H9 (cell line): ENCODE measurements at regions not wholly inside any gene's neighbourhood (a gene's known extent, or its start where the extent isn't known, plus 50 kb on each side); places are given as distances from the start of the nearest gene placed in this dataset.

Source experiments
- DNase-seq: peaks from one replicate; pipeline ENCODE4 v3.0.0-alpha.2; 2017
- H2AFZ ChIP-seq: one replicate; pipeline ENCODE4 v1.6.1; 2013; ENCODE audit warnings: mild to moderate bottlenecking, low read length, control low read depth, moderate library complexity
- H2AK5ac ChIP-seq: 2 replicates; pipeline ENCODE4 v1.6.1; 2013; ENCODE audit warnings: low read length, control low read depth, mixed read lengths; ENCODE audit not compliant: insufficient read length
- H2BK120ac ChIP-seq: one replicate; pipeline ENCODE4 v1.6.1; 2013; ENCODE audit warnings: low read depth, mild to moderate bottlenecking, low read length, control low read depth, inconsistent platforms; ENCODE audit not compliant: poor library complexity, severe bottlenecking
- H2BK12ac ChIP-seq: 2 replicates; pipeline ENCODE4 v1.6.1; 2013; ENCODE audit warnings: low read length, control low read depth, mixed read lengths, low read depth; ENCODE audit not compliant: insufficient read length
- H2BK15ac ChIP-seq: 2 replicates; pipeline ENCODE4 v1.6.1; 2013; ENCODE audit warnings: low read depth, low read length, control low read depth
- H2BK20ac ChIP-seq: one replicate; pipeline ENCODE4 v1.6.1; 2013; ENCODE audit warnings: low read depth, mild to moderate bottlenecking, low read length, control low read depth, inconsistent platforms; ENCODE audit not compliant: poor library complexity, severe bottlenecking
- H2BK5ac ChIP-seq: 2 replicates; pipeline ENCODE4 v1.6.1; 2013; ENCODE audit warnings: low read length, control low read depth, mixed read lengths; ENCODE audit not compliant: insufficient read length
- H3K14ac ChIP-seq: 2 replicates; pipeline ENCODE4 v1.6.1; 2013; ENCODE audit warnings: low read length, control low read depth; ENCODE audit not compliant: insufficient read depth
- H3K18ac ChIP-seq: 2 replicates; pipeline ENCODE4 v1.6.1; 2013; ENCODE audit warnings: low read depth, mild to moderate bottlenecking, mixed read lengths, low read length, control low read depth; ENCODE audit not compliant: insufficient read length
- H3K23ac ChIP-seq: 2 replicates; pipeline ENCODE4 v1.6.1; 2013; ENCODE audit warnings: low read length, control low read depth, mixed read lengths, low read depth; ENCODE audit not compliant: insufficient read length
- H3K23me2 ChIP-seq: 2 replicates; pipeline ENCODE4 v1.6.1; 2013; ENCODE audit warnings: low read depth, mild to moderate bottlenecking, mixed read lengths, low read length, control low read depth; ENCODE audit not compliant: insufficient read length, poor library complexity, severe bottlenecking
- H3K27ac ChIP-seq: 2 replicates; pipeline ENCODE4 v1.5.1; 2013; ENCODE audit warnings: low read length, control low read depth, mixed read lengths, low read depth; ENCODE audit not compliant: insufficient read length
- H3K27me3 ChIP-seq: 2 replicates; pipeline ENCODE4 v1.6.1; 2013; ENCODE audit warnings: low read length, control low read depth, inconsistent platforms; ENCODE audit not compliant: insufficient read depth
- H3K4ac ChIP-seq: 2 replicates; pipeline ENCODE4 v1.6.1; 2013; ENCODE audit warnings: low read depth, mild to moderate bottlenecking, control low read depth, inconsistent platforms, low read length, moderate library complexity
- H3K4me1 ChIP-seq: 2 replicates; pipeline ENCODE4 v1.6.1; 2013; ENCODE audit warnings: low read length, control low read depth, inconsistent platforms; ENCODE audit not compliant: insufficient read depth
- H3K4me2 ChIP-seq: 2 replicates; pipeline ENCODE4 v1.6.1; 2013; ENCODE audit warnings: low read length, control low read depth, mixed read lengths; ENCODE audit not compliant: insufficient read length, insufficient read depth
- H3K56ac ChIP-seq: 2 replicates; pipeline ENCODE4 v1.6.1; 2013; ENCODE audit warnings: low read depth, mild to moderate bottlenecking, mixed read lengths, low read length, control low read depth; ENCODE audit not compliant: insufficient read length
- H3K79me1 ChIP-seq: 2 replicates; pipeline ENCODE4 v1.6.1; 2013; ENCODE audit warnings: low read depth, mild to moderate bottlenecking, moderate library complexity, low read length, control low read depth, inconsistent platforms; ENCODE audit not compliant: insufficient read depth, poor library complexity, severe bottlenecking
- H3K79me2 ChIP-seq: 2 replicates; pipeline ENCODE4 v1.6.1; 2013; ENCODE audit warnings: low read length, control low read depth, inconsistent platforms; ENCODE audit not compliant: insufficient read depth
- H3K9ac ChIP-seq: 2 replicates; pipeline ENCODE4 v1.6.1; 2013; ENCODE audit warnings: low read length, control low read depth, mixed read lengths; ENCODE audit not compliant: insufficient read length; ENCODE audit errors: extremely low read depth
- H3K9me3 ChIP-seq: one replicate; pipeline ENCODE4 v1.6.1; 2013; ENCODE audit warnings: low read depth, low read length, inconsistent platforms; ENCODE audit not compliant: control insufficient read depth
- H3T11ph ChIP-seq: one replicate; pipeline ENCODE4 v1.6.1; 2013; ENCODE audit warnings: mild to moderate bottlenecking, low read length, control low read depth, inconsistent platforms
- H4K20me1 ChIP-seq: one replicate; pipeline ENCODE4 v1.6.1; 2013; ENCODE audit not compliant: control insufficient read depth, insufficient read length, insufficient read depth
- H4K5ac ChIP-seq: 2 replicates; pipeline ENCODE4 v1.6.1; 2013; ENCODE audit warnings: low read depth, mild to moderate bottlenecking, mixed read lengths, low read length, control low read depth; ENCODE audit not compliant: insufficient read length
- H4K8ac ChIP-seq: replicated peaks from 2 replicates; pipeline ENCODE4 v1.6.1; 2013; ENCODE audit warnings: low read length, control low read depth, mixed read lengths, low read depth; ENCODE audit not compliant: insufficient read length
- H4K91ac ChIP-seq: 2 replicates; pipeline ENCODE4 v1.6.1; 2013; ENCODE audit warnings: low read depth, mild to moderate bottlenecking, moderate library complexity, mixed read lengths, low read length, control low read depth; ENCODE audit not compliant: insufficient read length
- H3K27ac Mint-ChIP-seq, 3 experiments: 2 replicates in 2 of 3; 3 replicates in 1 of 3; pipeline ENCODE4 v1.8.0; 2020 to 2021; ENCODE audit warnings: mixed read lengths in 3 of 3, mild to moderate bottlenecking in 1 of 3, moderate library complexity in 1 of 3
- H3K27me3 Mint-ChIP-seq: 2 replicates; pipeline ENCODE4 v1.8.0; 2021; ENCODE audit warnings: low read depth, mild to moderate bottlenecking, moderate library complexity, mixed read lengths
- H3K36me3 Mint-ChIP-seq, 3 experiments: 2 replicates in 2 of 3; 3 replicates in 1 of 3; pipeline ENCODE4 v1.8.0; 2020 to 2021; ENCODE audit warnings: low read depth in 3 of 3, mixed read lengths in 3 of 3; ENCODE audit not compliant: insufficient read depth in 1 of 3
- H3K4me1 Mint-ChIP-seq, 2 experiments: 2 replicates each; pipeline ENCODE4 v1.8.0; 2020; ENCODE audit warnings: mixed read lengths in 2 of 2
- H3K4me3 Mint-ChIP-seq, 2 experiments: 2 replicates in 1 of 2; 3 replicates in 1 of 2; pipeline ENCODE4 v1.8.0; 2020 to 2021; ENCODE audit warnings: mild to moderate bottlenecking in 2 of 2, mixed read lengths in 2 of 2, moderate library complexity in 1 of 2
- H3K9me3 Mint-ChIP-seq, 2 experiments: 2 replicates in 1 of 2; 3 replicates in 1 of 2; pipeline ENCODE4 v1.8.0; 2020; ENCODE audit warnings: mild to moderate bottlenecking in 2 of 2, mixed read lengths in 2 of 2, moderate library complexity in 1 of 2
- WGBS: extraction: QIAGEN DNeasy Blood & Tissue Kit; methylation state at CpG from one replicate; pipeline ENCODE4 v1.1.7; 2013; ENCODE audit warnings: missing lambda C conversion rate, low lambda C conversion rate, mixed read lengths; ENCODE audit not compliant: insufficient read length; ENCODE audit errors: extremely low coverage; 5-methylcytosine and 5-hydroxymethylcytosine counted together
- TF ChIP-seq, protein P1 (sequence below): fragments of 200-600 bp; sonication (generic); conservative IDR thresholded peaks from 3 replicates; pipeline ENCODE4 v1.8.0; 2021; ENCODE audit warnings: antibody characterized with exemption, mild to moderate bottlenecking

DNA sequence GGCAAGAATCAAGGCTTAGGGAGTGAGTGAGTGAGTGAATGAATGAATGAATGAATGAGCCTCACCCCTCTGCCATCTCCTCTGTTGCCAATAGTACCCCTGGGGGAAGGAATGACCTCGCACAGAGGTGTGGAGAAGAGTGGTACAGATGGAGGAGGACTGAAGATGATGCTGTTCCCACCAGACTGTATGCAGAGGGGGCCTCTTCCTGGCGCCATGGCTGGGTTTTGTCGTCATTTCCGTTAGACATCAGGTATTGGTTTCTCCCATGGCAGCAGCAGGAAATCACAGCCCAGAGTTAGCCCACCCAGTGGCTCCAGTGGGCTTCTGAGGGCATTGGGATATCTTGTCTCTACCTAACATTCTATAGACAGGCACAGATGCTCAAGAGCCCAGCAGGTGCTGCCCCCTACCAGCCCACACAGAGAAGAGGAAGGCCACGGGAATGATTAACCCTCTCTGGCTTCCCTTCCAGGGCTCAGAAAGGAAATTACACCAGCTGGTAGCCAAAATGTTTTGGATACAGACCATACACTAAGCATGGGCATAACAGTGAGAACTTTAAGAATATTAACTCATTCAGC lies 109.8 kb upstream of the SLC6A11 start:
- no peaks in the 10 kb centered on the region for H3K79me2 ChIP-seq
- TF ChIP-seq, protein P1, sequence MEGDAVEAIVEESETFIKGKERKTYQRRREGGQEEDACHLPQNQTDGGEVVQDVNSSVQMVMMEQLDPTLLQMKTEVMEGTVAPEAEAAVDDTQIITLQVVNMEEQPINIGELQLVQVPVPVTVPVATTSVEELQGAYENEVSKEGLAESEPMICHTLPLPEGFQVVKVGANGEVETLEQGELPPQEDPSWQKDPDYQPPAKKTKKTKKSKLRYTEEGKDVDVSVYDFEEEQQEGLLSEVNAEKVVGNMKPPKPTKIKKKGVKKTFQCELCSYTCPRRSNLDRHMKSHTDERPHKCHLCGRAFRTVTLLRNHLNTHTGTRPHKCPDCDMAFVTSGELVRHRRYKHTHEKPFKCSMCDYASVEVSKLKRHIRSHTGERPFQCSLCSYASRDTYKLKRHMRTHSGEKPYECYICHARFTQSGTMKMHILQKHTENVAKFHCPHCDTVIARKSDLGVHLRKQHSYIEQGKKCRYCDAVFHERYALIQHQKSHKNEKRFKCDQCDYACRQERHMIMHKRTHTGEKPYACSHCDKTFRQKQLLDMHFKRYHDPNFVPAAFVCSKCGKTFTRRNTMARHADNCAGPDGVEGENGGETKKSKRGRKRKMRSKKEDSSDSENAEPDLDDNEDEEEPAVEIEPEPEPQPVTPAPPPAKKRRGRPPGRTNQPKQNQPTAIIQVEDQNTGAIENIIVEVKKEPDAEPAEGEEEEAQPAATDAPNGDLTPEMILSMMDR: peak; percentile 51; the same call in 2 of the 3 replicates
- H3K56ac ChIP-seq: no peak overlapping the region
- H4K91ac ChIP-seq: no peak overlapping the region
- Mint-ChIP-seq H3K9me3 (no peaks in the 10 kb centered on the region; a peak in 2 of 5 replicates), H3K4me3 (peak overlapping the region; percentile 32 to 83; a peak in 4 of 5 replicates), H3K27me3 (peaks cover 83% of the 10 kb centered on the region), H3K4me1 (peaks cover 24 to 28% of the 10 kb centered on the region in 2 experiments), H3K27ac (peak overlapping the region in 1 of 3 experiments; percentile 44; a peak in 1 of 7 replicates), H3K36me3 (no peaks in the 10 kb centered on the region)
- no peak overlapping the region for H3K4ac ChIP-seq
- no peak overlapping the region for H3K4me2 ChIP-seq
- H4K8ac ChIP-seq: no peak overlapping the region
- H3K27ac ChIP-seq: no peak overlapping the region
- DNase-seq: peak; percentile 48
- H4K20me1 ChIP-seq: no peaks in the 10 kb centered on the region
- H3K79me1 ChIP-seq: no peaks in the 10 kb centered on the region
- WGBS: no CpG with 5 or more reads among the region's 5 CpGs
- no peak overlapping the region for H3K14ac ChIP-seq
- peaks cover 3% of the 10 kb centered on the region; the same call in 1 of the 2 replicates for H3K4me1 ChIP-seq
- H3K9me3 ChIP-seq: no peaks in the 10 kb centered on the region
- peaks cover 11% of the 10 kb centered on the region; the same call in 1 of the 2 replicates for H3K27me3 ChIP-seq
- no peak overlapping the region for H4K5ac ChIP-seq
- no peak overlapping the region for H2AK5ac ChIP-seq
- no peak overlapping the region for H2BK12ac ChIP-seq
- H3K23me2 ChIP-seq: peaks cover 4% of the 10 kb centered on the region
- H2BK15ac ChIP-seq: no peak overlapping the region
- H2AFZ ChIP-seq: no peak overlapping the region
- H3T11ph ChIP-seq: no peak overlapping the region
- H2BK5ac ChIP-seq: no peak overlapping the region
- no peak overlapping the region for H2BK20ac ChIP-seq
- H3K23ac ChIP-seq: no peak overlapping the region
- H2BK120ac ChIP-seq: no peak overlapping the region
- H3K18ac ChIP-seq: no peak overlapping the region
- no peak overlapping the region for H3K9ac ChIP-seq
